T-helper 1 cell (primary cell): ENCODE measurements at regions not wholly inside any gene's neighbourhood (a gene's known extent, or its start where the extent isn't known, plus 50 kb on each side); places are given as distances from the start of the nearest gene placed in this dataset.
"Not testable (repeated sequence)": the region's sequence is repeated elsewhere in the genome, so short reads cannot be mapped to it uniquely, and the experiment has no call there.

Source experiments
- DNase-seq, 5 donors: peaks; one replicate each; pipeline ENCODE4 v3.0.0-alpha.2; 2012 to 2020

- no peak for DNase-seq
Observed at GRCh38 chr5:142259758-142260157, 65.1 kb downstream of the SPRY4 start.

DNA sequence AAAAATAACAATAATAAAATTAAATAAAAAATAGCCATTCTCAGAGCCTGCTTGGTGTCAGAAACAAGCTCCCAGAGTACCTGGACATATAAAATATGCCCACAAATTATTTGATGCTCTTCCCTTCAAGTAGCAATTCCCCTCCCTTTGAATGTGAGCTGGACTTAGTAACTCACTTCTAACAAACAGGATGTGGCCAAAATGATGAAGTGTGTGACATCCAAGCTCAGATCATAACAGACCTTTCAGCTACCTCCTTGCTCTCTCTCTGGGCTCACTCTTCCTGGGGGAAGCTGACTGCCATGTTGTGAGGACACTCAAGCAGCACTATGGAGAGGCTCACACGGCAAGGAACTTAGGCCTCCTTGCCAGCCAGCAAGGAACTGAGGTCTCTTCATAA lies 69.0 kb downstream of the SPRY4 start:
- no peak for DNase-seq

- DNase-seq, result no peak
Observed at GRCh38 chr5:142254431-142254830, 70.4 kb downstream of the SPRY4 start.

DNA sequence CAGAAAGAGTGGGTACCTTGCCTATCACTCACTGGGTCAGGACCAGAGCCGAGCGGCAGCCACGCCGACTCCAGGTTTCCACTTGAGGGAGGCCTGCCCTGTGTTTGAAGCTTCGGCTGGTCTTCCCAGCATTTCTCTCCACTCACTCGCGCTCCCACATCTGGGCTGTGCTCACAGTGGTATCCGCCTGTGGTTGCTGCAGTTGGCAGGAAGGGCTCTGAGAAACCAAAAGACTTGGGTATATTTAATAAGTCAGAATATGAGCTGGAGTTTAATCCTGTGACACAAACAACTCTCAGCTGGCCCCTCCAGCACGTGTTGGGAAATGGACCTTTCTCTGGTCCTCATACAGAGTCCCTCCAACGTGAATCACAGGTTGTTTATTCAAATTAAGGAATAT lies 70.9 kb downstream of the SPRY4 start:
- no peak for DNase-seq

GRCh38 chr5:142250119-142250518 lies 74.7 kb downstream of the SPRY4 start:
- DNase-seq, result no peak

- no peak for DNase-seq
Observed at GRCh38 chr5:142248853-142249462, 75.9 kb downstream of the SPRY4 start.

- DNase-seq, result no peak
Observed at GRCh38 chr5:142246258-142246657, 78.6 kb downstream of the SPRY4 start.

DNA sequence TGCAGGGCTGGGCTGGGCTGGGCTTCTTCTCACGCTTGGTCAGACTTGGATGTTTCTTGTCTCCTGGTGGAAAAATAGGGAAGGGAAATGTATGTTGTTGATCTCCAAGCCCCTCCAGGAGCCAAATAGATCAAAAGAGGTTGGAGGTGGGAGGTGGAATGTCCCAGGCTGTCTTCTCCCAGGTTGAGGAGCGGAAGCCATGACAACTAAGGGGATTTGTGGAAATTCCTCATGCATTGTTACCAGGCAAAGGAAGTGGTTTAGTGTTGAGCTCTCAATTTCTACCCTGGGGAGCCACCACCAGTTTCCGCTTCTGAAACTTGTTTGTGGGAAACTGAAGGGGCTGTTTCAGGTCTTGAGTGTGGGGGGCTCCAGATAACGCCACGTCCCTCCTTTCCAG lies 79.0 kb downstream of the SPRY4 start:
- no peak for DNase-seq

DNA sequence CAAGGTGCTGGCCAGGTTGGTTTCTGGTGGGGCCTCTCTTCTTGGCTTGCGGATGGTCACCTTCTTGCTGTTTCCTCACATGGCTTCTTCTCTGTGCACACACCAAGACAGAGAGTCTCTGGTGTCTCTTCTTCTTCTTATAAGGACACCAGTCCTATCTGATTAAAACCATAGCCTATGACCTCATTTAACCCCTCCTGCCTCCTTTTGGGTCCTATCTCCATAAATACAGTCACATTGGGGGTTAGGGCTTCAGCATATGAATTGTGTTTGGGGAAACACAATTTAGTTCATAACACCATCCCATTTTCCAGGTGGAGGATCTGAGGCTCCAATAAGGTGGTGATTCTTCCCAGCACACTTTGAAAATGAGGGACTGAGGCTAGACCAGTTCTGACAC lies 80.4 kb downstream of the SPRY4 start:
- no peak for DNase-seq

GRCh38 chr5:142242272-142242671 lies 82.5 kb downstream of the SPRY4 start:
- DNase-seq, result no peak

GRCh38 chr5:142239394-142240159 lies 85.2 kb downstream of the SPRY4 start:
- no peak for DNase-seq

- DNase-seq, result no peak
Observed at GRCh38 chr5:142237707-142238106, 87.1 kb downstream of the SPRY4 start.

GRCh38 chr5:142236673-142237290 lies 88.0 kb downstream of the SPRY4 start:
- not testable (repeated sequence) for DNase-seq

DNA sequence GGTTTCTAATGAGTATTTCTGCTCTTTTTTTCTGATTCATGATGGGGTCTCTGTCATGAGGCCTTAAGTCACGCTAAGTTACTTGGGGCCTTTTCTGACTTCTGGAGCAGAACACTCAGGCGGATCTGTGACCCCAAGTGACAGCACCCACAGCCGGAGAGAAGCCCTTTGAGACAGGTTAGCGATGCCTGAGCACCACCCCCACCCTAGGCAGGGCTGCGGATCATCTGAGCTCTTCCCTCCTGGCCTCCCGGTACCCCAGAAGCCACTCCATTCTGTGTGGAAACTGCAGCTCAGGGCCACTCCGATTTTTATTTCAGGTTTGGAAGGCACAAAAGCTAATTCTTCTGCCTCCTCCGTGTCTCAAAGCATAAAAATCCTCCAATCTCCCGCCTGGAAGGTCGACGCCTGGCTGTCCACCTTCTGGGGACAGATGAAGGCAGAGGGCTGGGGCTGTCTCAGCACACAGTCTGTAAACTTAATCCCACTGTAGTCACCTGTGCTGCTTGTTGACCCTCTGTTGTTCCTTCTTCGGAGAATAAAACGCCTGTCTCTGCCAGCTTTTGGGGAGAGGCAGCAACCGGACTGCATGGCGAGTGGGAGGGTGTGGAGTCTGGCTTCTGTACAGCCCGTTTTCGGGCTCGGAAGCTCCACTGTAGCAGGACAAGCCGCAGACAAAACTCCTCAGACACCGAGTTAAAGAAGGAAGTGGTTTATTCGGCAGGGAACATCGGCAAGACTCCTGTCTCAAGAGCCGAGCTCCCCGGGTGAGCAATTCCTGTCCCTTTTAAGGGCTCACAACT lies 88.8 kb downstream of the SPRY4 start:
- no peak for DNase-seq

- DNase-seq, result no peak
Observed at GRCh38 chr5:142235050-142235797, 89.6 kb downstream of the SPRY4 start.

- no peak for DNase-seq
Observed at GRCh38 chr5:142233083-142234032, 91.5 kb downstream of the SPRY4 start.

DNA sequence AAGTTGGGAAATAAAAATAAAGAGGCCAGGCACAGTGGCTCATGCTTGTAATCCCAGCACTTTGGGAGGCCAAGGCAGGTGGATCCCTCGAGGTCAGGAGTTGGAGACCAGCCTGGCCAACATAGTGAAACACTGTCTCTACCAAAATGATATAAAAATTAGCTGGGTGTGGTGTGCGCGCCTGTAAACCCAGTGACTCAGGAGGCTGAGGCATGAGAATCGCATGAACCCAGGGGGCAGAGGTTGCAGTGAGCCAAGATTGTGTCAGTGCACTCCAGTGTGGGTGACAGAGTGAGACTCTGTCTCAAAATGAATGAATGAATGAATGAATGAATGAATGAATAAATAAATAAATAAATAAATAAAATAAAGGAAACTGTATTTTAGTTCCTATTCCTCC lies 93.9 kb downstream of the SPRY4 start:
- not testable (repeated sequence) for DNase-seq

DNA sequence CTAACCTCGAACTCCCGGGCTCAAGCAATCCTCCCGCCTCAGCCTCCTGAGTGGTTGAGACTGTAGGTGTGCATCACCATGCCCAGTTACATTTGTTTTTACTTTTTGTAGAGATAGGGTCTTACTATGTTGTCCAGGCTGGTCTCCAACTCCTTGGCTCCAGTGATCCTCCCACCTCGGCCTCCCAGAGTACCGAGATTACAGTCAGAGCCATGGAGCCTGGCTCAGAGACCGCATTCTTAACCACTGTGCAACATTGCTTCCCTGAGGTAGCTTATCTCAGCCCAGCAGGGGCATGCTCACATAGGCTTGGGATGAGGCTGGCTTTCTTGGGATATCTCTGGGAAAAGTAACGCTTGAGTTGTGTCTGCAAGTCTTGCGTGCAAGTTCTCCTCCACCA lies 99.7 kb downstream of the SPRY4 start:
- DNase-seq, result no peak

DNA sequence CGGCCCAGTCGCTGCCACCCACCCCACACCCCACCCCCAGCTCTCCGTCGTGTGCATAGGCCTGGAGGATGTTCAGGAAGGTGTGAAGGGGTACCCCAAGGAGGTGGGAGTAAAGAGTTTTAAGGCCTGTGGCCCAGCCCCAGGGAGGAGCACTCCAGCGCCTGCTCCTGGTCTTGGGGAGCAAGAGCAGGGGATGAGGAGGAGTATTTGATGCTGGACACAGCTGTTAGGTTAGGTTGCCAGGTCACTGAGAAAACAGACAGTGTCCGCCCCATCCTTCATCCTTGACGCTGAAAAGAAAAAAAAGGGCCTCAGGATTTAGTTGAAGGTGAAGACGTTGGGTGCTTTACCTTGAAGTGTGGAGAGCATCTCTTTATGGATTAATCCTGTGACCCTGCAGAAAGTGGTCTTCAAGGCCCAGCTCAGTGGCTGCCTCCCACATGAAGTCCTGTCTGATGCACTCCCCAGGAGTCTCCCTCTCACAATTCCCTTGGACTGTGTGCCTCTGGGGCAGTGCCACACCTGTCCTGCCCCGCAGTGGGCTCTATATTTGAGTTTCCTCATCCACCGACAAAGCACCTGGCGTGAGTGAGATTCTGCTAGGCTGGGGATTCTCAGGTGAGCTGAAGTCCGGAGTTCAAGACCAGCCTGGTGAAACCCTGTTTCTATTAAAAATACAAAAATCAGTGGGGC lies 101.8 kb downstream of the SPRY4 start:
- DNase-seq, result peak in 1 of 5 donors; percentile 1

- DNase-seq, result no peak
Observed at GRCh38 chr5:142222225-142222865, 102.5 kb downstream of the SPRY4 start.
